GM18505 (cell line): ENCODE measurements at regions not wholly inside any gene's neighbourhood (a gene's known extent, or its start where the extent isn't known, plus 50 kb on each side); places are given as distances from the start of the nearest gene placed in this dataset.

Experiments used
- ATAC-seq: cut with Tn5 transposase; IDR thresholded peaks from one replicate; pipeline ENCODE4 v1.9.1; 2021; ENCODE audit not compliant: unreplicated experiment
- POLR2A ChIP-seq: IDR thresholded peaks from 4 replicates; pipeline ENCODE4 v1.6.1; 2011; ENCODE audit warnings: borderline replicate concordance; ENCODE audit not compliant: insufficient read depth, insufficient read length; ENCODE audit errors: extremely low read depth

DNA sequence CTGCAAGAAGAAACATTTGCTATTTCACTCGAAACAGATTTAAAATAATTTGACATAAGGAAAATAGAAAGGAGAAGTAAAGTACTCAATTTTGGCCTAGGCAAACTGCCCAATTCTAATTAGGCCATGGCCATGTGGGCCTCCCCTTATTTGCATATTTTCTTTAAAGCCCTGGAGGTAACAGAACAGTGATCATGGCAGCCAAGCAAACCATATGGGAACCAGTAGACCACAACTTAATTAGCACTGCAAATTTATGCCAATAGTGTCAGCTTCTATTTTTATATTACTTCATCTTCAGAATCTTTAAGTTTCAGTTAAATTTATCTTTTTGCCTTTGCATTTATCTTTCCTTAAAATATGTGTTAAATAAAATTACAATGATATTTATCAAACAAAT, 63.3 kb upstream of the THSD7A start:
- no peak for ATAC-seq
- TF ChIP-seq POLR2A: no peak

DNA sequence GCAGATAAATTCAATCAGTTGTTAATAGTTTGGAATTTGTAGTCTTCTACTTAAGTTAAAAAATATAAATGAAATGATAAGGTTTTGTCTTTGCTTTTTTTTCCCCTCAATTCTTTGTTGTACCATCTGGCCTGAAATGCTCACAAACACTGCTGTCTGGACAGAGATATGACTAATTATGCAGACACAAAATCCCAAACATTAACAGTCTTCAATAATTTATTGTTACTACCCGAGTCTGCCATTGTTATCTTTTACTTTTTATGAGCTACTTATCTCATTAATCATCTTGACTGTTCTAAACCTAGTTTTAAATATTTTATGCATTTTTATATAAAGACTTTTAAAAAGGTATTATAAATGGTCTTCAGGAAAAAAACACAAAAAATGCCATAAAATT, 64.7 kb upstream of the THSD7A start:
- ATAC-seq: no peak

DNA sequence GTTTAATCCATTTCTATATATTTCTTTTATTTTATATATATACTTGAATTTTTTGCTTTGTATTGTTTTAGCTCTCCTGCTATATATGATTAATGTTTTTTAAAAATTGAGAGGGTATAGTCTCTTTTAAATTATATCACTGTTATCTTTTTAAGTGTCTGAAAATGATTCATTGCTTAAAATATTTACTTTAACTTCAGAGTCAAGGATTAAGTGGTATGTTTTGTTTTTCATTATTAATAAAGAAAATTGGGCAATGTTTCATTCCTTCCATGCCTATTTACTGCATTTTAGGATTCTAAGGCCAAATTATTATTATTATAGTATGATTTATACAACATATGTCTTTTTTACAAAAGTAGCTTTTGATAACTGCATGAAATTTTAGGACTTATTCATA, 67.2 kb upstream of the THSD7A start:
- TF ChIP-seq POLR2A: no peak
- no peak for ATAC-seq

More for the DNA sequence above, 64.7 kb upstream of the THSD7A start:
- no peak for TF ChIP-seq POLR2A

- TF ChIP-seq POLR2A: no peak
- no peak for ATAC-seq
Measured at GRCh38 chr7:11910253-11910652, 78.3 kb upstream of the THSD7A start.

DNA sequence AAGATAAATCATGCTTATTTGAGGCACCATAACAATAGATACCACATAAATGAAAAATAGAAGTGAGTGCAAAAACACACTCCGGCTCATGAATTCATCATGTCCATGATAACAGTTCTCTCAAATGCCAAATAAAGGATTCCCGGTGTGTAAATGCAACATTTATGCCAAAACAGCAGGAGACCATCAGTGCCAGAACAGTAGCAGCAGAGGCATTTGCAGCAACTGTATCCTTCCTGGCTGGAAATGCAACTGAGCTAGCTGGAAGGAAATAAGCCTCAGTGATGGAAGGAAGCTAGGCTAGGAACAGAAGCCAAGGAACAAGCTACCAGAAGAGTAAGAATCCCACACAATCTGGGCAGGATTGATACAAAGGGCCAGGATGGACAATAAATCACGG, 79.9 kb upstream of the THSD7A start:
- TF ChIP-seq POLR2A: no peak
- no peak for ATAC-seq

- ATAC-seq: no peak
- TF ChIP-seq POLR2A: no peak
Measured at GRCh38 chr7:11914645-11915044, 82.6 kb upstream of the THSD7A start.

DNA sequence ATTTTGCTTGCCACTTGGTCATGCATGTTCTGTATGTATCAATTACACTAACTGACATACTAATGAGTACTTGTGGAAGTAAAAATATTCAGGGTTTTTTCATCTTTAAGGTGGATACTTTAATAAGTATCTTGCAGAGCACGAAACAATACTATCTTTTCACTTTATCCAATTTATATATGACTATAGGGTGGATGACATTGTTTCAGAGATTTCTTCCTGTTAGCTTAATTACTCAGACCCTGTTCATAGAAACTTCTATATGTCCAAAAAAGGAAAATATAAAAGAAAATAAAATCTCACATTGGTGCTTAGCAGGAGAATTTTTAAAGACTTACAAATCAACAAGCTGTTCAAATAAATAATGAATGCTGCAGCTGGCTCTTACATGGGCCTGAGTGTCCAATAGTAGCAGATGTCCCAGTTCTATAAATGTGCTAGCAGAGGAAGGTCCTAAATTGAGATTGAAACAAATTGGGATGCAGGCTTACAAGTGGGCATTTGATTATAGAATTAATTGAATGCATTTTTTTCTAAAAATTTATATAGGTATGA, 91.5 kb upstream of the THSD7A start:
- ATAC-seq: no peak
- TF ChIP-seq POLR2A: no peak

DNA sequence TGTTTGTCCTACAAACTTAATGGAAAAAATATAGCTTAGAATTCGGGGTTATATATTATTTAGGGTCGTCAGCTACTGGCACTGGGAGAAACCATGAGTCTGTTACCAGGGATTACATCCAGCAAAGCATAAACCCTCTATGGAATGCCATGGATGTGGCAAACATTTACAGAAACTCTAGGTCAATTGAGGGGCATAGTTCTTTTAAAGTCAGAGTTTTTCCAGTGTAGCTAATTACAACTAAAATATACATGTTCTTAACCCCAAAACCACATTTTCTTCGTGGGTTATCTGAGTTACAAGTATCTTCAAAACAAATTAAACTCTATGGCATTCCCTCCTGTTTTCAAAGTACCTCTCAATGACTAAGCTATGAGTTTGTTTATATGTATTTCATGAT, 99.3 kb upstream of the THSD7A start:
- TF ChIP-seq POLR2A: no peak
- no peak for ATAC-seq

DNA sequence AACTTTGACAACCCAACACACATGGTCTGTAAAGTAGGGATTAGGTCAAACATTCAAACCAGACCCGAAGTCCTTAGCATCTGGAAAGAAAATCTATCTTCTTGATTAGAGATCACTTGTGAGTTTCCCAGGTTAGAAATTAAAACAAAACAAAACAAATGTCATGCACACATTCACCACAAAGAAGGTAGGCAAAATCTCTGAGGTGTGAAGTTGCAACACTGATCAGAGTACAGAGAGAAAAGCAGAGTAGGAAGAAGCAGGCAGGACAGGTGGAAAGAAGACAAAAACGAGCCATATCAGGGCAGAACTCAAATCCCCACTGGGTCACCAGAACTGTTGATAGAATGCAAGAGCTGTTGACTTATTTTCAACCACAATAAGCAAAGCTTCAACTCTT, 102.8 kb upstream of the THSD7A start:
- no peak for ATAC-seq
- TF ChIP-seq POLR2A: no peak

- TF ChIP-seq POLR2A: no peak
- no peak for ATAC-seq
Measured at GRCh38 chr7:11935905-11936304, 103.9 kb upstream of the THSD7A start.

- no peak for TF ChIP-seq POLR2A
- no peak for ATAC-seq
Measured at GRCh38 chr7:11946794-11947193, 114.8 kb upstream of the THSD7A start.

DNA sequence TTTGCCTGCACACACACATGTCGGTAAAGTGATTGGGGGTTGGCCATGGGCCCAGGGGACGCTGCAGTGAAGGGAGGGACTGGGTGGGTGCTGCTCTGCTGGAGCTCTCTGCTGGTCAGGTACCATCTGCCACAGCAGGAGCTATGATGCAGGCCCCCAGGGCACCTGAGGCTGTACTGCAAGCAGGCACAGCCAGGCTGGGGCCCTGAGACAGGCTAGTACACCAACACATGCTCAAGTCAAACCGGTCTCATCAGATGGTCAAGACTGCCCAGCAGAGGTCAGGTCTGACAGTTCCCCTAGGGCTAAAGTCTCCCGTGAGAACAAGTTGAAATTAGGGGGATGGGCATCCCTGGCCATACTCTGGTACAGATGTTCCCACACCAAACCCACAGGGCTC, 118.3 kb upstream of the THSD7A start:
- TF ChIP-seq POLR2A: no peak
- no peak for ATAC-seq

DNA sequence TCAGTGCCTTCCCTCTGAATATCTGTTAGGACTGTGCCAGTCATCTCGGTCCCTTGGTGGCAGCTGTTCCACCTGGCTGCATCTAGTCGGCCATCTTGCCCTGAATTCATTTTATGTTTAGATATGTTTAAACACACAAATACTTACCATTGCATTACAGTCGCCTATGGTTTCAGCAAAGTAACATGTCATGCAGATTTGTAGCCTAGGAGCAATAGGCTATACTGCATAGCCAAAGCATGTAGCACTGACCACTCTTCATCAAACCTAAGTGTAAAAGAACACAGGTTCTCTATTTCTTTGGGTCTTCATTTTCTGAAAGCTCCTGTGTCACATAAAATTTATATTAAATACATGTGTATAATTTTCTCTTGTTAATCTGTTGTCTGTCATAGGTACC, 118.9 kb upstream of the THSD7A start:
- no peak for ATAC-seq
- no peak for TF ChIP-seq POLR2A

DNA sequence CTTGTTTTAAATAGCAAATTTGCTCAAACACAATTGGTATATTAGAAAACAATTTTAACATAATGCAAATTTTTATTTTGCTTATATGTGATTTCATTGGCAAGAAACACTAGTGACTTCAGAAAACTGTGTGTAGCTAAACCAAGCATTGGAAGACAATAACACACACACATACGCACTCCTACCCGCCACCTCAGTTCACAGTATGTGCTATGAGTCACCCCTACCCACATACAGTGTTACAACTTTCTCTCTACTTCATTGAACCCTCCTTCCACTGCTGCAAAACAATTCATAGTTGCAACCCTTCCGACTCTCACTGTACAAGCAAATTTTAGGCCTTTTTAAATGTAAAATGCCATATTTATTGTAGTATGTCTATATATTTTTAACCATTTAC, 119.9 kb upstream of the THSD7A start:
- no peak for ATAC-seq
- no peak for TF ChIP-seq POLR2A

- no peak for TF ChIP-seq POLR2A
- no peak for ATAC-seq
Measured at GRCh38 chr7:11952972-11953371, 121.0 kb upstream of the THSD7A start.

- TF ChIP-seq POLR2A: no peak
Measured at GRCh38 chr7:11956991-11957390, 125.0 kb upstream of the THSD7A start.

DNA sequence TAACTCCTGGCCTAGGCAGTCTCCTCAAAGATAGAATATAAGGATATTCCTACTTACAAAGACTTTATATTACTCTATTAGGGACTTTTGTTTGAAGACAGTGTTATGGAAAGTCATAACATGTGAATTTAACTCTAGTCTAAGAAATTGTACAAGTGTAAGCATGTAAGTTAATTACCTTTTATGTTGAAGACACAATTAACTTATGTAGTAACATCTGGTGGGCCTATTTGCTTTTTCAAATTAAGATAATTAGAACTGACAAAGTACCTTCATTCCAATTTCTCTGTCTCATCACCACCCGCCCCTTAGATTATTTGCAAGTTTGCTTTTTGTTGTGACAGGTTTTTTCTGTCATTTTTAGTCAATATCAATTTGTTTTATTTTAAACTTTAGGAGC, 126.0 kb upstream of the THSD7A start:
- no peak for TF ChIP-seq POLR2A
- ATAC-seq: no peak

More at GRCh38 chr7:11956991-11957390, 125.0 kb upstream of the THSD7A start:
- ATAC-seq: no peak
